ENCODE measurements at regions not wholly inside any gene's neighbourhood (a gene's known extent, or its start where the extent isn't known, plus 50 kb on each side); places are given as distances from the start of the nearest gene placed in this dataset.
"Not testable (repeated sequence)": the region's sequence is repeated elsewhere in the genome, so short reads cannot be mapped to it uniquely, and the experiment has no call there.

DNA sequence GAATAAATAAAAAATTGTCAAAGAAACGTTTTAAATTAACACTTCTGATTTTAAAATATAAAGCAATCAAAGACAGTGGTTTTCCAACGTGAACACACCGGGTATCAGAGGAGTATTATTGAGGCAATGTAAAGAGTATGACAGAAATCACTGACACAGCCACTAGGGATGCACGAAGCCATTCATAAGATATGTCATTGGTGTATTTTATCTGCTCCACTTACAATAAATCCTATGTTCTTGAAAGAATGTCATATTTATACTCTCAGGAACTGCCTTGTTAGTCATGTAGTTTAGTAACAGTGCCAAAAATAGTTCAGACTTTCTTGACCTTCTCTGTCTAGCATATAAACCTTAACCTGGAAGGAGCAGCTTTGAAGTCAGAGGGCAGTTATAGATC lies 835.0 kb upstream of the NCAM2 start:
- Histone ChIP-seq H3K4me2 (ENCODE audit: low read length) (no peak overlapping the region), H3K27ac (no peak overlapping the region), H3K27me3 (ENCODE audit: control insufficient read depth, insufficient read depth, low read length) (no peaks in the 10 kb centered on the region), H3K36me3 (ENCODE audit: control insufficient read depth, insufficient read depth, low read length) (no peaks in the 10 kb centered on the region), H3K9ac (no peak overlapping the region), H3K9me3 (ENCODE audit: control insufficient read depth, low read length) (no peaks in the 10 kb centered on the region), H2AFZ (no peak overlapping the region), H3K4me3 (ENCODE audit: low read depth, low read length) (no peak overlapping the region), H3K4me1 (no peaks in the 10 kb centered on the region), H3K79me2 (no peaks in the 10 kb centered on the region)
- no peak for TF ChIP-seq CTCF (IDR thresholded peaks at IDR 0.05)

DNA sequence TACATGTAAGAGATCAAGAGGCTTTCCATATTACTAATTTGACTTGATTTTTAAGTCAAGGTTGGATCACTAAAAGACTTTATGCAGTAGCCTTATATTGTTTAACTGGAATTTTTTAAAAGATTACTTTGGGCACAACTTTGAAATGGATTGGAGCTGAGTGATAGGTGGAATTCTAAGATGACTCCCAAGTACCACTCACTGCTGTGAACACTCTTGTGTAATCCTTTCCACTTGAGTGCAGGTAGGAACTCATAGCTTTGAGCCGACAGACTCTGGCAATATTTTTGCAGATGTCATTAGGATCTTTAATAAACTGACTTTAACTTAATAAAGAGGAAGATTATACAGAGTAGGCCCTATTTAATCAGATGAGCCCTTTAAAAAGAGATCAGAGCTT lies 831.1 kb upstream of the NCAM2 start:
- Histone ChIP-seq H3K4me3 (ENCODE audit: low read depth, low read length) (no peak overlapping the region), H2AFZ (no peak overlapping the region), H3K79me2 (no peaks in the 10 kb centered on the region), H3K4me2 (ENCODE audit: low read length) (no peak overlapping the region), H3K9me3 (ENCODE audit: control insufficient read depth, low read length) (no peaks in the 10 kb centered on the region), H3K27ac (no peak overlapping the region), H3K27me3 (ENCODE audit: control insufficient read depth, insufficient read depth, low read length) (no peaks in the 10 kb centered on the region), H3K4me1 (no peaks in the 10 kb centered on the region), H3K36me3 (ENCODE audit: control insufficient read depth, insufficient read depth, low read length) (no peaks in the 10 kb centered on the region), H3K9ac (no peak overlapping the region)
- TF ChIP-seq CTCF (IDR thresholded peaks at IDR 0.05) = no peak

- Histone ChIP-seq H3K79me2 (no peaks in the 10 kb centered on the region), H3K9ac (no peak overlapping the region), H3K4me2 (ENCODE audit: low read length) (no peak overlapping the region), H3K36me3 (ENCODE audit: control insufficient read depth, insufficient read depth, low read length) (no peaks in the 10 kb centered on the region), H3K9me3 (ENCODE audit: control insufficient read depth, low read length) (no peaks in the 10 kb centered on the region), H3K4me3 (ENCODE audit: low read depth, low read length) (no peak overlapping the region), H3K27me3 (ENCODE audit: control insufficient read depth, insufficient read depth, low read length) (no peaks in the 10 kb centered on the region), H2AFZ (no peak overlapping the region), H3K27ac (no peak overlapping the region), H3K4me1 (no peaks in the 10 kb centered on the region)
- no peak for TF ChIP-seq CTCF (IDR thresholded peaks at IDR 0.05)
Observed at GRCh38 chr21:20169812-20170576, 828.2 kb upstream of the NCAM2 start.

DNA sequence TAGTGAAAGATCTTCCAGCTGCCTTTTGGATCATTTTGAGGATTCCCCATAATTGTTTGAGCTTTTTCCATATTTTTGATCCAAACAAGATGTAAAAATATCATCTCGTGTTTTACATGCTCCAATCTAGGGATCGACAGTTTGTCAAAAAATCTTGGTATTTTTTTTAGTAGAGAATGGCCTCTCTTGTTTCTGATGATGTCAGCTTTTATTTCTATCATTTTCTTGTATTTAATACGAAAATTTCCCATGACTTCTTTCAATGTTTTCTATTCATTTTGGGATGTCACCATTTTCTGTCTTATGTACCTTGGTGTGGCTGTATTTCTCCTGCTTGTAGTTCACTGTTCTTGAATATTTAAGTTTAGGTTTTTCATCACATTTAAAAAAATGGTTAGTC lies 812.0 kb upstream of the NCAM2 start:
- H3K4me3 ChIP-seq (ENCODE audit: low read depth, low read length) = no peak overlapping the region
- H3K9me3 ChIP-seq (ENCODE audit: control insufficient read depth, low read length) = no peaks in the 10 kb centered on the region
- no peak overlapping the region for H3K9ac ChIP-seq
- H3K36me3 ChIP-seq (ENCODE audit: control insufficient read depth, insufficient read depth, low read length) = no peaks in the 10 kb centered on the region
- H3K27ac ChIP-seq = no peak overlapping the region
- H3K4me1 ChIP-seq = no peaks in the 10 kb centered on the region
- TF ChIP-seq CTCF (IDR thresholded peaks at IDR 0.05) = no peak
- H3K27me3 ChIP-seq (ENCODE audit: control insufficient read depth, insufficient read depth, low read length) = no peaks in the 10 kb centered on the region
- no peak overlapping the region for H3K4me2 ChIP-seq (ENCODE audit: low read length)
- no peaks in the 10 kb centered on the region for H3K79me2 ChIP-seq
- no peak overlapping the region for H2AFZ ChIP-seq

DNA sequence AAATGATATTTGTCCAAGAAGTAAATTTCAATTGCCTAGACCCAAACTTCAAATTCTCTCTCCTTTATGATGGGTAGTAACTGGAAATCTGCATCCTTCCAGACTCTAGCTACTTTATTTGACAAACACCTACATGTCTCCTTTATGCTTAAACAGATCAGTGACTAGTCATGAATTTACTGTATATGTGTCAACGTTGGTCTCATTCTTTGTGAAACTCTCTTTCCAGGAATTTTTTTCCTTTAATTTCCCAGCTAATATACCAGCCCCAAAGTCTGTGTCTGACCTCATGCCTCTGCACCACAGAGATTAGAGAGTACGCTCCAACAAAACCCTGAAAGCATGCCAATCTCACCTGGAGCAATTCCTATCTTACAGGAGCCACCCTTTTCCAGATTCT lies 811.2 kb upstream of the NCAM2 start:
- Histone ChIP-seq H3K4me1 (no peaks in the 10 kb centered on the region), H3K9ac (no peak overlapping the region), H3K9me3 (ENCODE audit: control insufficient read depth, low read length) (no peaks in the 10 kb centered on the region), H3K4me2 (ENCODE audit: low read length) (no peak overlapping the region), H3K4me3 (ENCODE audit: low read depth, low read length) (no peak overlapping the region), H3K27me3 (ENCODE audit: control insufficient read depth, insufficient read depth, low read length) (no peaks in the 10 kb centered on the region), H3K36me3 (ENCODE audit: control insufficient read depth, insufficient read depth, low read length) (no peaks in the 10 kb centered on the region), H3K79me2 (no peaks in the 10 kb centered on the region), H3K27ac (no peak overlapping the region), H2AFZ (no peak overlapping the region)
- no peak for TF ChIP-seq CTCF (IDR thresholded peaks at IDR 0.05)

DNA sequence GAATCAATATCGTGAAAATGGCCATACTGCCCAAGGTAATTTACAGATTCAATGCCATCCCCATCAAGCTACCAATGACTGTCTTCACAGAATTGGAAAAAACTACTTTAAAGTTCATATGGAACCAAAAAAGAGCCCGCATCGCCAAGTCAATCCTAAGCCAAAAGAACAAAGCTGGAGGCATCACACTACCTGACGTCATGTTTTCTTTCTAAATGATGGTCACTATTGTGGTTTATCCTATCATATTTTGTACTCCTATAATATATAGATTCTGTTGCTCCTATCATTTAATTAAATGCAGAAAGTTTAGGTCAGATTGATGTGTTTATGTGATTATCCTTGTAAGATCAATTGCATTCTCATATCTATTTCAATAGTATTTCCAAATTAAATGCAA lies 796.9 kb upstream of the NCAM2 start:
- not testable (repeated sequence) for H3K27me3 ChIP-seq (ENCODE audit: control insufficient read depth, insufficient read depth, low read length); H2AFZ ChIP-seq; H3K9me3 ChIP-seq (ENCODE audit: control insufficient read depth, low read length); H3K4me1 ChIP-seq; H3K36me3 ChIP-seq (ENCODE audit: control insufficient read depth, insufficient read depth, low read length); H3K9ac ChIP-seq; H3K79me2 ChIP-seq; H3K4me2 ChIP-seq (ENCODE audit: low read length); H3K4me3 ChIP-seq (ENCODE audit: low read depth, low read length); H3K27ac ChIP-seq
